T1000 (cell line): ENCODE measurements at regions not wholly inside any gene's neighbourhood (a gene's known extent, or its start where the extent isn't known, plus 50 kb on each side); places are given as distances from the start of the nearest gene placed in this dataset.
"Not testable (repeated sequence)": the region's sequence is repeated elsewhere in the genome, so short reads cannot be mapped to it uniquely, and the experiment has no call there.

ENCODE experiments used
- DNase-seq: peaks from one replicate; lab custom pipeline; 2025; ENCODE audit warnings: mixed read lengths; lab: John Stamatoyannopoulos, UW

DNA sequence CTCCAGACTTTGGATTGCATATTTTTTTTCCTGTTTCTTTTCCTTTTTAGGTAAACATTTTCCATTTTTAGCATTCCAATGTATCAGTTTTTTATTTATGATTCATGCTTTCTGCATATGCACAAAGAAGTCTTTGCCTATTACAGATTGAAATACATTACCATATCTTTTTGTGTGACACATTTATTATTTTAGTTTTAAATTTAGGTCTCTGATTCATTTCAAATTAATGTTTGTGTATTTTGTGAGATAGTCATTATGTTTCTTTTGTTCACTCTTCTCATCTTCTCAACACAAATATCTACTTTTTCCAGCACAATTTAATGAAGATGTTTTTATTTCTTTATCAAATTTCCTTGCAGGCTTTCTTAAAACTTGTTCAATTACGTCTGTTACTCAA lies 838.0 kb upstream of the CDH18 start:
- not testable (repeated sequence) for DNase-seq

DNA sequence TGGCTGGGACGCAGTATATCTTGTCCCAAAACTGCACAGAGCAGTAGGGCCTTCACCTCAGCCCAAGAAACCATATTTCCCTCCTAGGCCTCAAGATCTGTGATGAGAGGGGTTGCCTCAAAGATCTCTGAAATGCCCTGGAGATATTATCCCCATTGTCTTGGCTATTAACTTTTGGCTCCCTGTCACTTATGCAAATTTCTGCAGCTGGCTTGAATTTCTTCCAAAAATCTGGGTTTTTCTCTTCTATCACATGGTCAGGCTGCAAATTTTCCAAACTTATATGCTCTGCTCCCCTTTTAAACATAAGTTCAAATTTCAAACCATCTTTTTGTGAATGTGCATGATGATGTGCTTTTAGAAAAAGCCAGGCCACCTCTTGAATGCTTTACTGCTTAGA lies 809.2 kb upstream of the CDH18 start:
- not testable (repeated sequence) for DNase-seq

DNA sequence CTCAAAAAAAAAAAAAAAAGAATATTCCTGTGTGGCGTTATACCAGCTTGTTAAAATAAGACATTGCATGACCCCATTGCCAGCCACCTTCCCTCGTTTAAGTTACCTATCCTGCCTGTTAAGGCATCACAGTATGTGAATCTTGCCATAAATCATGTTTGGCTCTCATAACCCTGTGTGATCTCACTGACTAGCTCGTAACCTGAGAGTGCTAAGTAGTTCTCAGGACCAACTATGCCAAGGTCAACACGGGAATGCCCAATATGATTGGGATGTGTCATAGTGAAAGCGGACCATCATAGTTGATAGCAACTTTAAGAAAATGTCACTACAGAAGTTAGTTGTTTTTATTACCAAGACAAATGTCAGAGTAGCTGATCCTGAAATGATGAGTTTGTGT lies 796.8 kb upstream of the CDH18 start:
- not testable (repeated sequence) for DNase-seq

DNA sequence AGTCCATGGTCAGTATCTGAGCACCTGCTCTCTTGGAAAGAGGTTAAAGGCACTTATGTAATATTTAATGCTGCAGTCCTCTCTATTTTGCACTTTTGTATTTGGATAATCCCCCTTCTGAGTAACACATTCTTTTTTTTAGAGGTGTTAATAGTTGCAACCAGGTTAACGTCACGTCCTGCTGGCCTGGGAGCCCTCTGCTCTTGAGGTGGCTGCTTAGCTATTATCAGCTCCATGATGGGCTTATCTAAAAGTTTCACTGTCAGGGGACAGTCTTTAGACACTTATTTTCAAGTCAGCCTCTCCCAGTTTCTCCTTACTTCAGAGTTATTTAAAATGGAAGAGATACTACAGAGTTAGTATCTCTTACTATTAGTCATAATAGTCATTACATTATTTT lies 795.5 kb upstream of the CDH18 start:
- not testable (repeated sequence) for DNase-seq

DNA sequence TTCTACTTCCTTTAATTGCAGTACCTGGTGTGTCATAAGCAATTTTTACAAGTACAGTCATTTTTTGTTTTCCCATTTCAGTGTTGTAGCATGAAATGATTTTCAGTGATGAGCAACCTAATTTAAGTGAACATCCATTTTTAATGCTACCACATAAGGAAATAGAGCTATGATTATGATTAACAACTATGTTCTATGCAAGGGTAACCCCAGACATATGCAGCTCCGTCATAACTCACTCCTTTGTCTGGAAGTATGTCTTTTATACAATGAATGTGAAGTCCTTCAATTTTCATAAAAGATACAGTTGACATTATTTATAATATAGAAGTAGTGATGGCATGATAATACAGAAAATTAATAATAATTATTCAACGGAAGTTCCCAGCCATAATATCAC lies 783.3 kb upstream of the CDH18 start:
- not testable (repeated sequence) for DNase-seq

DNA sequence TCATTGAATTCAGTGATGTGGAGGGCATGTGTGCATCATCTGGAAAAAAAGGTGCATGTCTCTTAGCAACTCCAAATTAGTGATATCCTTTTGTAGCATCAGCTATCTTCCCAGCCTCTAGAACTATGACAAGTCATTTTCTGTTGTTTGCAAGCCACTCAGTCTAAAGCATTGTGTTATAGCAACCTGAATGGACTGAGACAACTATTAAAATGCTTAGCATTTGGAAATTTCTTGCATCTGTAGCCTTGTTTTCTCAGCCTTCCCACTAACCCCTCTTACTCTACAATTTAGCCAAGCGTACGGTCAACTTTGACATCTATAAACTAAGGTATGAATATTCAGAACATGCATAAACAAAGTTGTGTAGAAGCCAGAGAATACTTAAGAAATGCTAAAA lies 777.1 kb upstream of the CDH18 start:
- not testable (repeated sequence) for DNase-seq

DNA sequence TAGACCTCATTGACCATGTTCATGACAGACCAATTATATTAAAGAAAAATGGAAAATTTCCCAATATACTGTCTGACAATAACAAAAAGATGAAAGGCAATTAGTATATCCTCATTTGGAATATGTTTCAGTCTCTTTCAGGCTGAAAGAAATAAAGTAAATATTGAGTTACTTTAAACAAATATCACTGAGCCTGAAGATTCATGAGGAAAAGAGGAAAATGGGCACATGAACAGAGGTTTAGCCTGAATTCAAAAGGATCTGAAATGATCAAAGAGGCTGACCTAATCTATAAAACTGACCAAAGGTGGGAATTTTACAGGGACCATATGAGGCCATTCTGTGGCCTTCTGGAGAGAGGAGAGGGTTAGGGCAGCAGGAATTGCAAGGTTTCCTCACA lies 771.5 kb upstream of the CDH18 start:
- DNase-seq = not testable (repeated sequence)

DNA sequence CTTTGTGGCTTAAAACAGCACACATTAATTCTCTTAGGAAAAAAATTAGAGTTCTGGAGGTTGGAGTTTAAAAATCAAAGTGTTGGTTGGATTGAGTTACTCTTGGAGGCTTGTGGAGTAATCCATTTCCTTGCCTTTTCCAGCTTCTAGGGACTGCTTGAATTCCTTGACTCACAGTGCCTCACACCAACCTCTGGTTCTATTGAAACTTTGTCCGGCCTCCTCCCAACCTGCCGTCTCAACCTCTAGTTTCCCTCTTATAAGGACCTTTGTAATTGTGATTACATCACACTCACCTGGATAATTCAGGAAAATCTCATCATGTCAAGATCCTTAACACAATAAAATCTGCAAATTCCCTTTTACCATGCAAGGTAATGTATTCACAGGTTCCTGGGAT lies 764.2 kb upstream of the CDH18 start:
- not testable (repeated sequence) for DNase-seq

DNA sequence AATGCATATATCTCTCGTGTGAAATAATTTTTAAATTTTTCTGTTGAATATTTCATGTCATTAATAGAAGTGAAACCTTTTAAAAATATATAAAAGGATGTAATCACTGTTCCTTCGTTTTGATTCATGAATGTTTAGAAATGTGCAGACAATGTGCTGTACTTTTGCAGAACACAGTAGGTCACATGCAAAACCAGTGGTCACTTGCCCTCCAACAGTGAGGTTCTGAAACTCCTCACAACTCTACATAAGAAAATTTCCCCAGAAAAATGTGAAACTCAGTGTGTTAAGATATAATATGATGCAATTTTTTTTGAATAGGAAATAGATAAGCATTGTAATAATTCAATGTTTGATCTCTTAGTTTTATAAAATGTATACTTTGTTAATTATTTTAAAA lies 747.7 kb upstream of the CDH18 start:
- DNase-seq = not testable (repeated sequence)

DNA sequence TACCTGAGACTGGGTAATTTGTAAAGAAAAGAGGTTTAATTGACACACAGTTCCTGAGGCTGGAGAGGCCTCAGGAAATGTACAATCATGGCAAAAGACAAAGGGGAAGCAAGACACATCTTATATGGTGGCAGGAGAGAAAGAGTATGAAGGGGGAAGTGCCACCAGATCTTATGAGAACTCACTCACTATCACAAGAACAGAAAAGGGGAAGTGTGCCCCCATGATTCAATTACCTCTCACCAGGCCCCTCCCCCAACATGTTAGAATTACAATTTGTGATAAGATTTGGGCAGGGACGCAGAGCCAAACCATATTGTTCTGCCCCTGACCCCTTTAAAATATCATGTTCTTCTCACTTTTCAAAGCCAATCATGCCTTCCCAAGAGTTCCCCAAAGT lies 744.2 kb upstream of the CDH18 start:
- not testable (repeated sequence) for DNase-seq

DNA sequence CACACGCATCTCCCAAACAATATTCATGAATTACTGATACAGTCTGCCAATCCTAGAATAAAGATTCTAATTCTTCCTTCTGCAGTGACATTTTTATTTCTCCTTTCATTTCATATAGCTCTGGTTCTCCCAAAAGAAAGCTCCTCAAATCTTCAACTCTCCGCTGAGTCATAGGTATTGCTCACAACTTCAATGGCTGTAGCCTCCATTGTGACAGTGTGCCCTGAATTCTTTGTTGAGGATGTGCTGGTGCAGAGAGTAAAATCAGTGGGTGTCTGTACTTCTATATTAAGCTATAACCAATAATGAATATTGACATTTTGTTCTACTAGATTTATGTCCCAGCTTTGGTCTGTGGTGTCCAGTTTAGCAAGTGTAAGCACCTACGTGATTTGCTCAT lies 733.3 kb upstream of the CDH18 start:
- not testable (repeated sequence) for DNase-seq

DNA sequence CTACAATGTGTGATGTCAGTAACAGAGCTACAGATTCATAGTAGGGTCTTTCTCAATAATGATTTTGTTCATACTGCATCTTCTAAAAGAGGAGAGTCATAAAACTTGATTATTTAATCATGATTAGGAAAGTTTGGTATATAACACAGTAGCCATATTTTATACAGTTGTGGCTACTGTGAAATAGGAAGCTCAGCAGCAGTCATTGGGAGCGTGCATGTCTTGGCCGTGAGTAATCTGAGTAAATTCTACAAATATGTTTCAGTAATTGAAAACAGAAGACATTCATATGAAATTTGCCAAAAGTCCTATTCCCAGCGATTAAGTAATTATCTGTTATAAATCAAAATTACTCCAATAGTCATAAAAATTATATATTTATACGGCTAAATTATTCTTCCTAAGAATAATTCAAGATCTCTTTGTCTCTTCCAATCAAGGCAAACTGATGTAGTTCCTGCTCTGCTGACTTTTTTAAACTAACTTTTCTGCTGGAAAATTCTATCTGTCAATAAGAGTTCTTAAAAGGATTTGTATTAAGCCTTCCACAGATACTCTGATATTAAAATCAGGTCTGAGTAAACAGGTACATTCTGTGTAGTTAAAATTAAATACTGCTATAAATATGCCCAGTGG lies 723.6 kb upstream of the CDH18 start:
- DNase-seq = not testable (repeated sequence)

DNA sequence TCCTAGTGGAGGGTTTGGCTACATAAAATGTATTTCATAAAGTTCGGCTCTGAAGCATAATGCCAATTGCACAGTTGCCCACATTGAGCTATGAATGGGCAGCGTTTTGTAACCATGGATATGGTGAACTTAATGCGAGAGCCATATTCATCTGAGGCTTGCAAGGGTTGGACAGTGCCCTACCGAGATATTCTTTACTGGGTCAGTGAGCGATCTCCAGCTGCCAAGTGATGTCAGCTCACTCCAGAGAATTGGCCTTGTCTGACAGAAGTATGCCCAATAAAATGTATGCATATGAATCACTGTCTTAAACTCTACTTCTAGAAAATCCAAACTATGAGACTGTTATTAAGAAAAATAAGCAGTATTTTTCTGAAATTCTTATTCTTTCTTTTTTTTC lies 719.6 kb upstream of the CDH18 start:
- not testable (repeated sequence) for DNase-seq

DNA sequence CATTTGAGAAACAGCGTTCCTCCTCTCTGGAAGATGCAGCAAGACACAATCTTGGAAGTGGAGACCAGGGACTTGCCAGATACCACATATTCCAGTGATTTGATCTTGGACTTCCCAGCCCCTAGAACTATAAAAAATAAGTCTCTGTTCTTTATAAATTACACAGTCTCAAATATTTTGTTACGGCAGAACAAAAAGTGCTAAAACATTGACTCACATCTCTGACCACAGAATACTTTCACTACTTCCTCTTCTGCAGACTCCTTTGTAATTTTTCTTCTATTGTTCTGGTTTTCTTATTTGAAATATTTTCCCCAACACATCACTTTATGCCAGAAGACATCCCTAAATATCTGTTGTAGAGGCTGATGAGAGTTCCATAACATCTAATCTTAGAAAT lies 706.1 kb upstream of the CDH18 start:
- no peak for DNase-seq

DNA sequence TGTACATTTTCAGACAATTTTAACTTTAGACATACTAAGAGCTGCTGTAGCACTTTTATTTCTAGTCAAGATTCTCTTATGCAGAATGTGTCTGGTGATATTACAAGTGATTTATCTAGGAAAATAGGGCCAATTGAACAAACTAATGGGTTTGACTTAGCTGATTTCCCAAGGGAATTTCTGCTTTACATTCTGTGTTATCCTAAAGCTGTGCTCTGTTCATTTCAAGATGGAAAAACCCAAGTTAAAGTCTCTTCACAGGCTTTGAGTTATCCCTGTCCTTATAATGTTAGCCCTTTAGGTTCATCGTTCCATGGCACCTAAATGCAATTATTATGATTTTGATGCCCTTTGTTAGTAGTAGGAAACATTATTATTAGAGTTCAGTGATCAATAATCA lies 704.9 kb upstream of the CDH18 start:
- DNase-seq = no peak

DNA sequence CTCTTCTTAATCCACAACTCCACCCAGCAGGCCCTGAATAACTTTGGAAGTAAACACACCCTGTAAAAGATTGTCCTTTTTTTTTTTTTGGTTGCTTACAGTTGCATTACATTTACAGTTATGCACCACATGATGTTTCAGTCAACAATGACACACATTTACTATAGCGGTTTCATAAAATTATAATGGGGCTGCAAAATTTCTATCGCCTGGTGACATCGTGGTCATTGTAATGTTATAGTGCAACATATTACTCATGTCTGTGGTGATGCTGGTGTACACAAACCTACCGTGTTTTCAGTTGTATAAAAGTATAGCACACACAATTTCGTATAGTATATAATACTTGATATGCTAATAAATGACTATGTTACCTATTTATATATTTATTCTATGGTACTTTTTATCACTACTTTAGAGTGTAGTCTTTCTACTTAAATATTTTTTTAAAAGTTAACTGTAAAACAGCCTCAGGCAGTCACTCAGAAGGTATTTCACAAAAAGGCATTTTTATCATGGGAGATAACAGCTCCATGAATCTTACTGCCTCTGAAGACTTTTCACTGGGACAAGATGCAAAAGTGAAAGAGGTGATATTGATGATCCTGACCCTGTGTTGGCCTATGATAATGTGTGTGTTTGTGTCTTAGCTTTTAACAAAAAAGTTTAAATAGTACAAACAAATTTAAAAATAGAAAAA lies 695.4 kb upstream of the CDH18 start:
- DNase-seq = no peak

DNA sequence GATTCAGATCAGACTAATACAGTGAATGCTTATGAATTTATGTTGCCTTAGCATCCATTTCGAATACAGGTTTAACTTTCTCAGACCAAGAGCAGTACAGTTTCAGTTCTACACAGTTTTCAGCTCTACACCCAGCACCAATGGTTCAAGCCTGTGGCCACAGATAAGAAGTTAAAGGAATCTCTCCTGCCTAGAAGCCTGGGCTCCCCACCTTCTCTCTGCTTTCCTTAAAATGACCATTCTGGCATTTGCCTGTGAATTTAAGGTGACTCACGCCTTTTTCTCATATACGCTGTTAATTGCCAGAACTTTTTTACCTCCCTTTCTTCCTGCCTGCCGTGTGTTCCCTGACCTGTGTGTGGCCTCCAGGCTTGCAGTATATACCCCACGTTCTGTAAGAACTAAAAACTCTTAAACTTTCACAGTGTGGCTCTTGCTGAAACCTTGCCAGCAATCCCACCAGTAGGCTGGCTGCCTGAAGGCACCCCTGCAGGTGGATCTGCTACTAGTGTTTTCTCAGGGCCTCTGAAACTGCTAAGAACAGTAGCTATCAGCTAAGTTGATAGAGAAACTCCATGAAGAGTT lies 692.8 kb upstream of the CDH18 start:
- DNase-seq = no peak

DNA sequence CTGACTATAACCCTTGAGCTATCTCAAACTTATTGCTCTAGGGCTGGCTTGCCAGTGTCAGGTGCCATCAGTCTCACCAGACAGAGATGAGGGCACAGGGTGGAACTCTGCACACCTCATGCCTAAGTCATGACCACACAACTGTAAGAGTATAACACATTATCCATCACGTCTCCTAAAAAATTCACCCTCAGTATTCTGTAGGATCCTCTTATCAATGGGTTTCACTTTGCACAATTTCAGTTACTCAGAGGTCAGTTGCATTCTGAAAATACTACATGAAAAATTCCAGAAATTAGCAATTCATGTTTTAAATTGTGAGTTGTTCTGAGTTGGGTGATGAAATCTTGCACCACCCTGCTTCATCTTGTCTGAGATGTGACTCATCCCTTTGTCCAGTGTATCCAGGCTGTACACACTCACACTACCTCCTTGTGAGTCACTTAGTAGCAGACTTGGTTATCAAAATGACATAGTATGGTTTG lies 690.9 kb upstream of the CDH18 start:
- no peak for DNase-seq

DNA sequence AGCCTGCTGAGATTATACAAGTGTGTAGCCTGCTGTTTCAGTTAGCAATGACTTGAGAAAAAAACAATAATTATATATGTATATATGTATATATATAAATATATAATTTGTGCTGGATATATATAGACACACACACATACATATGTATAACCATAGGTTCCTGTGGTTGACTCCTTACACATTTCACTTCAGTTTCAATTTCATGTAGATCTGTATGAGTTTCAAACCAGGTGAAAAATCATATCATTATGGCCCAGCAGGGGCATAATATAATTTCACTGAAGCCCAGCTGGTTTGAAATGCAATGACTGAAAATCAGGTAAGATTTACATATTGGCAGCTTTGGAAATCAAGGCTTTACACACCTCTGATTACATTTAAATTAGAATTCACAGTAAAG lies 690.4 kb upstream of the CDH18 start:
- DNase-seq = no peak

DNA sequence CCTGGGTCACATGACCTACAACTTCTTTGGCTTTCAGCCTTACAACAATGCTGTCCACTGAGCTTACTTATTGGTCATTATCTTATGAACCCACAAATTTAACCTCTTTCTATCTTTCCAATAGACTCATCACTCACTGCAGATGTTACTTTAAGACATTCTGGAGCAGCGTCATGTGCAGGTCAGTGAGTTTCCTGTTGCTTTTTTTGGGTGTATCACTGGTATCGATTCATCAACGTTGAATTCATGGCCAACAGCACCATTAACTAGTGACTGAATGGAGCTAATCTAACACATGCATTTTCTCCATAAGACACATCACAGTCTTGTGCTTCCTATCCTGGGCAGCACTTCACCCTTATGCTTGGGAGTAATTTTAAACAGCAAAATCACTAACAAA lies 672.6 kb upstream of the CDH18 start:
- no peak for DNase-seq

DNA sequence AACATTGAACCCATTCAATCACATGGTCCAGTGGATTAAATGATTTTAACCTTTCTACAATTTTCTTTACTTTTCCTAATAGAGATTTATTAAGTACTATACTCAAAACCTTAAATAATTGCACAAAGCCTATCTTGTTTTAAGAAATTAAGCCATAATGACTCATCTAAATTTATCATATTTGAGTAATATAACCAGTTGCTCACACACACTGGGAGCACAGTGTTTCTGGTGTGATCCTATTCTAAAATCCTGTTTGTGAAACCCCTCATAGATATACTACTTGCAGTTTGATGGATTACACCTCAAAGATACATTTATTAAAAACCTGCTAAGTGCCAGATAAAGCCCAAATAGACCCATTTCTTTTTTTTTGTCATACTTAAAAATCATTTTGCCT lies 668.3 kb upstream of the CDH18 start:
- no peak for DNase-seq

DNA sequence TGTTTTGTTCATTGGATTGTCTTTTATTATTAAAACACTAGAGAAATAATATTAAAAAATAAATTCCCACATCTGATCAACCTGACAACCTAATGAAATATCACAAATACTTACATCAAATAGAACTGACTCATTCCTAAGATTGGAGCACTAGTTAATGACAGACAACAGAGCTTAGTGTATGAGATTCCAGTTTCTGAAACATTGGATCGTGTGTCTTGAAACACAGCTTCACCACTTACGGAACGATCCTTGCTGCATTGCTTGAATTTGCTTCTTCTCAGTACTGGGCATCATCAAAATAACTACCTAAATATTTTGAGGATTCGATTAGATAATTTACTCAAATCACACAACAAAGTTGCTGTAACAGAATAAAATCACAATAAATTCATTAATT lies 667.2 kb upstream of the CDH18 start:
- DNase-seq = no peak

DNA sequence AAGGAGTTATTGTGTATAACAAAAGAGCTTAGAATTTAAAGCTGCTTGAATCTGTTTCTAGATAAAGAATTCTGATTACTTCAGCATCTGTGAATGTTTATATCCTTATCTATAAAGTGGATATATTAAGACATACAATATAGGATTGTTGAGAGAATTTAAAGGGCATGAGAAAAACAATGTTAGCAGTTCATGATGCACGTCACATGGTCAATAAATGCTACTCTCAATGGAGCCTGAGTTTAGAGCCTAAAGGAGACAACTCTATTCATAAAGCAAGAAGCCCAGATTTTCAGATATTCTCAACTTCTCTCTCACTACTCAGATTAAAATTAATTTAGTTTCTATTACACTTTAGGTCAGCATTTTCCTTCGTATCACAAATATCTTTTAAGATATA lies 666.7 kb upstream of the CDH18 start:
- no peak for DNase-seq
